ENCODE measurements at regions not wholly inside any gene's neighbourhood (a gene's known extent, or its start where the extent isn't known, plus 50 kb on each side); places are given as distances from the start of the nearest gene placed in this dataset.

GRCh38 chr4:132214519-132214918 lies 934.6 kb upstream of the PCDH10 start:
- Histone ChIP-seq H3K4me1 (ENCODE audit: insufficient read depth, low read length) (no peaks in the 10 kb centered on the region), H3K9me3 (ENCODE audit: low read length) (no peaks in the 10 kb centered on the region), H3K27ac (ENCODE audit: extremely low read length, insufficient read depth, low read length) (no peak overlapping the region), H3K4me3 (replicated peaks in 1 of 3; ENCODE audit: insufficient read depth in 1 of 3, low read depth in 2 of 3, low read length in 3 of 3) (no peak overlapping the region), H3K4me2 (ENCODE audit: low read depth, low read length) (no peak overlapping the region), H3K79me2 (ENCODE audit: insufficient read depth, low read length) (no peaks in the 10 kb centered on the region), H3K36me3 (replicated peaks in 1 of 2; ENCODE audit: control insufficient read depth in 1 of 2, insufficient read depth in 2 of 2, low read length in 2 of 2) (no peaks in the 10 kb centered on the region), H3K27me3 (ENCODE audit: control insufficient read depth in 1 of 2, insufficient read depth in 2 of 2, low read length in 2 of 2) (no peaks in the 10 kb centered on the region), H3K9ac (ENCODE audit: insufficient read depth, low read depth, low read length) (no peak overlapping the region), H2AFZ (ENCODE audit: low read length) (no peak overlapping the region), H4K20me1 (ENCODE audit: insufficient read depth, low read length) (no peaks in the 10 kb centered on the region)
- ATAC-seq (no peak), DNase-seq (ENCODE audit: low spot score) (no peak), FAIRE-seq (no peak)
- intact Hi-C loops (cut with micrococcal nuclease; ENCODE audit: unreplicated experiment) = no loop called here
- no TSS peak for BruUV-seq (replicated peaks)
- in situ Hi-C loops (cut with HindIII; ENCODE audit: extremely low pct_ligation_motif_present, low pct_unique_long_range_greater_than_20kb) = no loop called here
- ChIA-PET CTCF (ENCODE audit: low intra/inter-chr PET ratio, low total read pairs) (no interaction called here), POLR2A (no interaction called here)
- WGBS (ENCODE audit: low lambda C conversion rate) = 4% methylated on average over 2 of the region's 2 CpGs
- no peak for TF ChIP-seq ZNF773 (CRISPR knock-in tag; IDR thresholded peaks at IDR 0.05; ENCODE audit: borderline replicate concordance)

DNA sequence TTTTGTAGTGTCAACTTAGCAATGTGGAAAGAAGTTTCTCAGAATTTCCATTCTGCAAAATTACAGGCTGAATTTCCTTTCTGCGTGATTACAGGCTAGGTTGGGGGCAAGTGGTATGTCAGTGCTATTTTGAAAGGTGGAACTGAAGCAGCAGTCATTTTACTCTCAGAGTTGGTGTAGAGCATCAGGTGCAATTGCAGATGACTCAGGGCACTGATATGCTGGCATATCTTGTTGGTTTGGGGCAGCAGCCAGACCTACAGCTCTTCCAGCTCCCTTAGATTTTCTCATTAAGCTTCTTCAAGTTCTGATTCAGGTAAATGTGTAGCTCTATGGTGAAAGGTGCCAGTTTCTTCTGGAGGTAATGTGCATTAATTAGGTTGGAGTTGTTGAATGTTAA lies 930.7 kb upstream of the PCDH10 start:
- no peaks in the 10 kb centered on the region for H3K9me3 ChIP-seq (ENCODE audit: low read length)
- DNase-seq (ENCODE audit: low spot score) = no peak
- ChIA-PET POLR2A (no interaction called here), CTCF (ENCODE audit: low intra/inter-chr PET ratio, low total read pairs) (no interaction called here)
- FAIRE-seq = no peak
- H3K27me3 ChIP-seq (ENCODE audit: control insufficient read depth in 1 of 2, insufficient read depth in 2 of 2, low read length in 2 of 2) = no peaks in the 10 kb centered on the region
- intact Hi-C loops (cut with micrococcal nuclease; ENCODE audit: unreplicated experiment) = no loop called here
- no peak overlapping the region for H3K27ac ChIP-seq (ENCODE audit: extremely low read length, insufficient read depth, low read length)
- no peak overlapping the region for H3K9ac ChIP-seq (ENCODE audit: insufficient read depth, low read depth, low read length)
- TF ChIP-seq POLR2A (IDR thresholded peaks at IDR 0.05; ENCODE audit: insufficient read depth in 1 of 2, low read depth in 2 of 2, low read length in 2 of 2) = no peak
- TF ChIP-seq ZFP62 (CRISPR knock-in tag; IDR thresholded peaks at IDR 0.05) = no peak
- TF ChIP-seq KMT2A (CRISPR knock-in tag; IDR thresholded peaks at IDR 0.05) = no peak
- TF ChIP-seq, protein P1, sequence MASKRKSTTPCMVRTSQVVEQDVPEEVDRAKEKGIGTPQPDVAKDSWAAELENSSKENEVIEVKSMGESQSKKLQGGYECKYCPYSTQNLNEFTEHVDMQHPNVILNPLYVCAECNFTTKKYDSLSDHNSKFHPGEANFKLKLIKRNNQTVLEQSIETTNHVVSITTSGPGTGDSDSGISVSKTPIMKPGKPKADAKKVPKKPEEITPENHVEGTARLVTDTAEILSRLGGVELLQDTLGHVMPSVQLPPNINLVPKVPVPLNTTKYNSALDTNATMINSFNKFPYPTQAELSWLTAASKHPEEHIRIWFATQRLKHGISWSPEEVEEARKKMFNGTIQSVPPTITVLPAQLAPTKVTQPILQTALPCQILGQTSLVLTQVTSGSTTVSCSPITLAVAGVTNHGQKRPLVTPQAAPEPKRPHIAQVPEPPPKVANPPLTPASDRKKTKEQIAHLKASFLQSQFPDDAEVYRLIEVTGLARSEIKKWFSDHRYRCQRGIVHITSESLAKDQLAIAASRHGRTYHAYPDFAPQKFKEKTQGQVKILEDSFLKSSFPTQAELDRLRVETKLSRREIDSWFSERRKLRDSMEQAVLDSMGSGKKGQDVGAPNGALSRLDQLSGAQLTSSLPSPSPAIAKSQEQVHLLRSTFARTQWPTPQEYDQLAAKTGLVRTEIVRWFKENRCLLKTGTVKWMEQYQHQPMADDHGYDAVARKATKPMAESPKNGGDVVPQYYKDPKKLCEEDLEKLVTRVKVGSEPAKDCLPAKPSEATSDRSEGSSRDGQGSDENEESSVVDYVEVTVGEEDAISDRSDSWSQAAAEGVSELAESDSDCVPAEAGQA (IDR thresholded peaks at IDR 0.05; ENCODE audit: low read depth) = no peak
- TF ChIP-seq, protein P1 (CRISPR knock-in tag; IDR thresholded peaks at IDR 0.05; ENCODE audit: borderline replicate concordance) = no peak
- TF ChIP-seq ZBTB33 (CRISPR knock-in tag; IDR thresholded peaks at IDR 0.05) = no peak
- no peaks in the 10 kb centered on the region for H4K20me1 ChIP-seq (ENCODE audit: insufficient read depth, low read length)
- no TSS peak for BruUV-seq (replicated peaks)
- H3K36me3 ChIP-seq (replicated peaks in 1 of 2; ENCODE audit: control insufficient read depth in 1 of 2, insufficient read depth in 2 of 2, low read length in 2 of 2) = no peaks in the 10 kb centered on the region
- no peaks in the 10 kb centered on the region for H3K79me2 ChIP-seq (ENCODE audit: insufficient read depth, low read length)
- no peak for ATAC-seq
- no peak overlapping the region for H3K4me3 ChIP-seq (replicated peaks in 1 of 3; ENCODE audit: insufficient read depth in 1 of 3, low read depth in 2 of 3, low read length in 3 of 3)
- no peaks in the 10 kb centered on the region for H3K4me1 ChIP-seq (ENCODE audit: insufficient read depth, low read length)
- in situ Hi-C loops (cut with HindIII; ENCODE audit: extremely low pct_ligation_motif_present, low pct_unique_long_range_greater_than_20kb) = no loop called here
- H3K4me2 ChIP-seq (ENCODE audit: low read depth, low read length) = no peak overlapping the region
- H2AFZ ChIP-seq (ENCODE audit: low read length) = no peak overlapping the region
- 0% methylated on average over 1 of the region's 1 CpG for WGBS (ENCODE audit: low lambda C conversion rate)

Measured in HepG2 (cell line).